SK-N-SH treated with all-trans-retinoic acid at 6 μM for 48 hours (cell line): ENCODE measurements at regions not wholly inside any gene's neighbourhood (a gene's known extent, or its start where the extent isn't known, plus 50 kb on each side); places are given as distances from the start of the nearest gene placed in this dataset.

Experiments used
- ZFP30 ChIP-seq: fragments of 450-650 bp; formaldehyde crosslinking; IDR thresholded peaks from 2 replicates; pipeline ENCODE4 v1.5.0; 2022; ENCODE audit warnings: mild to moderate bottlenecking, moderate library complexity
- ZNF8 ChIP-seq: fragments of 450-650 bp; formaldehyde crosslinking; IDR thresholded peaks from 2 replicates; pipeline ENCODE4 v1.5.0; 2020; ENCODE audit warnings: mild to moderate bottlenecking, moderate library complexity

DNA sequence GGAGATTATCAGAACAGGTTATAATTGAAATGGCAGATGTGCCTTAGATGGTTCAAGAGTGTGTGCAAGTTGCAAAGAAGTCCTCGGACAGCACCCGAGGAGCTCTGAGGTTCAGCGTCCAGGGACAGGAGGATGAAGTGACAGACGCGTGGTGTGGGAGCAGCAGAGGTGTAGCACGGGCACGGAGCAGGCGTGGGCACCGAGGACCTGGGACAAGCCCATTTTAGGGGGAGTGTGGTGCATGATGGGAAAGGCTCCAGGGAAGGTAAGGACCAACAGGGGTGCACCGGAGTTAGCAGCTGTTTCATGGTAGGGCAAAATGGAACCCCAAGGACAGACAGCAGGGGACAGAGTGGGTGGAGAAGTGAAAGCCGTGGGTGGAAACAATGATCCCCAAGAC is 56.3 kb upstream of the BACE2 start:
- TF ChIP-seq ZNF8 (CRISPR knock-in tag) (no peak), ZFP30 (CRISPR knock-in tag) (no peak)
